GM12891 (cell line): ENCODE measurements at regions not wholly inside any gene's neighbourhood (a gene's known extent, or its start where the extent isn't known, plus 50 kb on each side); places are given as distances from the start of the nearest gene placed in this dataset.

Experiments used
- DNase-seq: peaks from one replicate; pipeline ENCODE4 v3.0.0; 2011; ENCODE audit warnings: low spot score; ENCODE audit not compliant: insufficient read length
- FAIRE-seq: peaks from 2 replicates; lab custom pipeline; 2011; peaks lifted over from hg19 to GRCh38; lab: Jason Lieb, UNC
- PAX5 ChIP-seq: IDR thresholded peaks from 2 replicates; pipeline ENCODE4 v1.6.1; 2011; ENCODE audit warnings: low read length, moderate library complexity, mild to moderate bottlenecking; ENCODE audit not compliant: insufficient read depth, severe bottlenecking
- POLR2A ChIP-seq: IDR thresholded peaks from 2 replicates; pipeline ENCODE4 v1.6.1; 2011; ENCODE audit warnings: low read depth, low read length, control low read depth
- POLR2AphosphoS5 ChIP-seq: IDR thresholded peaks from 2 replicates; pipeline ENCODE4 v1.6.1; 2011; ENCODE audit warnings: low read depth, low read length, control low read depth
- POU2F2 ChIP-seq: IDR thresholded peaks from 2 replicates; pipeline ENCODE4 v1.6.1; 2011; ENCODE audit warnings: low read depth, mild to moderate bottlenecking, control low read depth, low read length, moderate library complexity
- SPI1 ChIP-seq: IDR thresholded peaks from 2 replicates; pipeline ENCODE4 v1.6.1; 2011; ENCODE audit warnings: low read depth, low read length, control low read depth
- TAF1 ChIP-seq: IDR thresholded peaks from 2 replicates; pipeline ENCODE4 v1.6.1; 2011; ENCODE audit warnings: low read depth, low read length, control low read depth

DNA sequence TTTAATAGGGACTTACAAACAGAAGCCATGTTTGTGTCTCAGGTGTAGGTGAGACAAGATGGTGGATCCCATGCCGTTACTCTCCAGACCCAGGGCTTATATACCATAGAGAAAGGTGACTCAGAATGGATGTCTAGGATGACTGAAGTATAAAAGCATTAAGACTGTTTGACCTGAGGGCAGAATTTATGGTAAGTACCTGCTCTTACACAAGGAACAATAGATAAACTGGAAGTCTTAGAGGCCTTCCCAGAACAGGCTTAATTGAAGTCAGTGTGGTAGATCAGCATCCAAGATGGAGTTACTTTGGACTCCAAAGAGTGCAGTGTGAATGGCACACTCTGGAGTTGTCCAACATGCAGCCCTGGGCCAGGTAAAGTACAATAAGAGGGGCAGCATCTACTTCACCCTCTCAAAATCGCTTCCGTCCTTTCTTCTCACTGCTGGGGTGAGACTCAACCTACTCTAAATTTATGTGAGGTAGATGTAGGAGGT lies 387.0 kb upstream of the DDI1 start:
- DNase-seq (no peak), FAIRE-seq (no peak)
- TF ChIP-seq SPI1: no peak

DNA sequence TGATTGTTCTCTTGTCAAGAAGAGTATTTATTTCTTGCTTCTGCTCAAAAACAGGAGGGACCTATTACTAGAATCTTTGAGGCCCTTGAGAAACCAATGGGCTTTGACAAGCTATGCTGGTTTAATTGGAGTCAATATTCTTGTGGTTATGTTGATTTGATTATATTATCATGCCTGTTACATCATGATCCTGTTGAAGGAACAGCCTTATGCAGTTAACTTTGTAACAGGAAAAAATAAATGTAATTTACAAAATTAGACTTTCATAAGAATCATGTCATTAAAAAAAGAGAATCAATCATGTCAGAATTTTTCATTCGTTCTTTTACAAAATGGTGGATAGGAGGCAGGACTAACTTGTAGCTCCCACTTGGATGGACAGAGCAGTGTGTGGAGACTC lies 386.1 kb upstream of the DDI1 start:
- TF ChIP-seq POLR2AphosphoS5 (no peak), POLR2A (no peak), SPI1 (no peak), POU2F2 (no peak), TAF1 (no peak), PAX5 (no peak)
- FAIRE-seq: no peak
- no peak for DNase-seq

DNA sequence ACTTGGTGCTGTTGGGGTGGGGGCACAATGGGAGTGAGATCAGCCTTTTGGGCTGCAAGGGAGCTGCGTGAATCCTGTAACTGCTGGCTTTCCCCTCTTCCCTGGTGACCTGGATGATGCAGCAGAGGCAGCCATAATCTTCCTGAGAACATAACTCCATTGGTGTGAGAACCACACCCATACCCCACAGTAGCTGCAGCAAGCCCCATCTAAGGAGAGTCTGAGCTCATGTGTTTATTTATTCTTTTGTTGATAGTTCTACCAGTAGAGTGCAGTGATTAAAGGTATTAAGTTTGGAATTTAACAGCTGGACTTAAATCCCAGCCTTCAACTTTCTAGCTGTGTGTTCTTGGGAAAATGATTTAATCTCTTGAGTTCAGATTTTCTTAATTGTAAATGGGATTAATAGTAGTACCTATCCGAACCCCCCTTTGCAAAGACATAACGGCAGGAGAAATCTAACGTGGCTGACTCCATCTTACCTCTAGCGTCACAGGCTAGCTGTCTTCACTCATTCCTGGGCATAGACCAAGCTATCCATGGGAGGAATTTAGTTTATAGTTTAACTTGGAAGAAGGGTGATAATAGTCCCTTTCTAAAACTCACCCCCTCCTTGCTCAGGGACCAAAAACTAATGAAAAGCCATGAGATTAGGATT lies 385.0 kb upstream of the DDI1 start:
- no peak for FAIRE-seq
- no peak for DNase-seq
- TF ChIP-seq POLR2A (no peak), POU2F2 (no peak), POLR2AphosphoS5 (no peak), PAX5 (no peak)

DNA sequence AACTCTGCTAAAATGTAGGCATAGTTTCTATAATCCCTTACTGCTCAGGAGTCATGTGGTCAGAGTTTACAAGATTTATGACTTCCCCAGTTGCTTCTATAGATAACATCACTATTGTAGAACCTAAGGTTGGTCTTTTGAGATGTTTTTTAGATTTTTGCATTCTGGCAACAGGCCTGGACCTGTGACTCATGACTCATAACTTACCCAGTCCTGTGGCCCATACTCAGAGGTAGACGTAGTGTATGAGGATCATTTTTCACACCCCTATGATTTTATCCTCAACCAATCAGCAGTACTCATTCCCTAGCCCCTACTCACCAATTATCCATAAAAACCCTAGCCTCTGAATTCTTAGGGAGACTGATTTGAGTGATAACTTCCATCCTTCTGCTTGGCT lies 384.4 kb upstream of the DDI1 start:
- FAIRE-seq: no peak
- no peak for DNase-seq
- TF ChIP-seq TAF1 (no peak), POLR2AphosphoS5 (no peak), POLR2A (no peak), POU2F2 (no peak), PAX5 (no peak), SPI1 (no peak)

DNA sequence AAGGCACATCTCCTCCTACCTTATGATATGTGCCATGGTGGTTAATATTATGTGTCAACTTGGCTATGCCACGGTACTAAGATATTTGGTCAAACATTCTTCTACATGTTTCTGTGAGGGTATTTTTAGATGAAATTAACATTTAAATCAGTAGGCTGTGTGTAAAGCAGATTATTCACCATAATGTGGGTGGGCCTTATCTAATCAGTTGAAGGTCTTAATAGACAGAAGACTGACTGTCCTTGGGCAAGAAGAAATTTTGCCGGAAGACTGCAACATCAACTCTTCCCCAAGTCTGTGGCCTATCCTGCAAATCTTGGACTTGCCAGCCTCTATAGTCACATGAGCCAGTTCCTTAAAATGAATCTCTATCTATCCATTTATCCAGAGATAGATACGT lies 380.1 kb upstream of the DDI1 start:
- TF ChIP-seq TAF1 (no peak), PAX5 (no peak), POLR2AphosphoS5 (no peak), POU2F2 (no peak), SPI1 (no peak), POLR2A (no peak)
- FAIRE-seq (no peak), DNase-seq (no peak)

DNA sequence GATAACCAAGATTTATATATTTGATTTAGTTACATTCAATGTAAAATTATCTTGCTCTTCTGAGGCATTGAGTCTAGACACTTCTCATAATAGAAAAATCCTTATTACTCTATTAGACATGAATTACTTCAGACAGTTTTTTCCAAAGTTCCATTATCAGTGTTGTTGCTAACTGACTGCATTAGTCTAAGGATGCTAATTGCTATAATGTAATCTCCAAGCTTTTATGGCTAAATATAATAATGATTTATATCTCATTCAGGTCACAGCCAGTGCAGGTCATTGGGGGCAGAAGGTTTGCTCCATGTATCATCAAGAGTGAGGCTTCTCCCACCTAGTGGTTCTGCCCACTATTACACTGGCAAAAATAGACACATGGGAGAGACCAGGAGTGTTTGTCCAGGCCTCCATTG lies 377.2 kb upstream of the DDI1 start:
- DNase-seq (no peak), FAIRE-seq (no peak)
- TF ChIP-seq TAF1 (no peak), POU2F2 (no peak), POLR2A (no peak), SPI1 (no peak), POLR2AphosphoS5 (no peak), PAX5 (no peak)

DNA sequence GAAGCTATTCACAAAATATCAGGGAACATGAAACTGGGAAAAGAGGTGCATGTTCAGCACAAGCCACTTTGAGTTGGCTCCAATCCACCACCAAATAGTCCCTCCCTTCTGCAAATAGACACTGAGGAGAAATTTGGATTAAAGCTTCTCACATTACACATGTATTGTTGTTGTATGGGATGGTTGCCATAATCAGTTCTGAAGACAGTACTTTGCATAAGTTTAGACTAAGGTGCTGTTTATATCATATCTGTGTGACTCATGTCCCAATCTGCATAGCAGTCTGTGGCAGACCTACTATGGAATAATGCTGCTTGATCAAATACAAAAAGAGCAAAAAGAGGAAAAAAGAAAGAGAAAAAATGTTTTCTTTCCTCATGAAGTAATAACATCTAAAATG lies 376.7 kb upstream of the DDI1 start:
- DNase-seq (no peak), FAIRE-seq (no peak)
- TF ChIP-seq POLR2AphosphoS5 (no peak), TAF1 (no peak), POLR2A (no peak)

DNA sequence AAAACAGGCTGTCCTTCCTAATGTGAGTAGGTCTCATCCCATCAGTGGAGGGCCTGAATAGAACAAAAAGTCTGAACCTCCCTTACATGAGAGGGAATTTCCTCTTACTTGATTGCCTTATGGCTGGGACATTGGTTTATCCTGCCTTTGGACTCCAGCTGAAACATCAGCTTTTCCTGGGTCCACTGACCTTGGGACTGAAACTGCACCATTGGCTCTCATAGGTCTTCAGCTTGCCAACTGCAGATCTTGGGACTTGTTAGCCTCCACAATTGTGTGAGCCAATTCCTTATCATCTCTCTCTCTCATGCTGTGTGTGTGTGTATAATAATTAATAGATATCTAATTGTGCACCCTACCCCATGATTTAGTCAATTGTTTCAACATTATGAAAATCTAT lies 375.3 kb upstream of the DDI1 start:
- DNase-seq: no peak
- no peak for TF ChIP-seq PAX5
- no peak for TF ChIP-seq POU2F2
- TF ChIP-seq POLR2A: no peak
- TF ChIP-seq TAF1: no peak
- TF ChIP-seq POLR2AphosphoS5: no peak
- no peak for TF ChIP-seq SPI1
- no peak for FAIRE-seq

DNA sequence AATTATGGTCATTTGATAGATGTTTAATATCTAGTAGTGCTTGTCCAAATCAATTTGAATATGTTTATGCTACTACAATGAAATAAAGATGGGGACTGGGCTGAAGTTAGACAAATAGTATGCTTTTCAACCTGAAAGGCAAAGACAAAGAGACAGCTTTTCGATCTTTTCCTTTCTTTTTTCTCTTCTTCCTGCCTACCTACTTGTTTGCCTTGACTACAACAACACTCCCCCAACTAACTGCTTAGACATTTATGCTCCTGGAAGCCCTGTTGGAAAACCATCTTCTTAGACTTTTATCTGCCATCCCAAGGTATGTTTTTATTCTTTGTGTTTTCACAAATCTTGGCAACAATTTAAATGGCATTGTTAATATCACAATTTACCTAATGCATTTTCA lies 374.4 kb upstream of the DDI1 start:
- TF ChIP-seq SPI1: no peak
- TF ChIP-seq POLR2A: no peak
- TF ChIP-seq TAF1: no peak
- TF ChIP-seq POU2F2: no peak
- TF ChIP-seq PAX5: no peak
- no peak for TF ChIP-seq POLR2AphosphoS5
- DNase-seq: no peak
- no peak for FAIRE-seq

DNA sequence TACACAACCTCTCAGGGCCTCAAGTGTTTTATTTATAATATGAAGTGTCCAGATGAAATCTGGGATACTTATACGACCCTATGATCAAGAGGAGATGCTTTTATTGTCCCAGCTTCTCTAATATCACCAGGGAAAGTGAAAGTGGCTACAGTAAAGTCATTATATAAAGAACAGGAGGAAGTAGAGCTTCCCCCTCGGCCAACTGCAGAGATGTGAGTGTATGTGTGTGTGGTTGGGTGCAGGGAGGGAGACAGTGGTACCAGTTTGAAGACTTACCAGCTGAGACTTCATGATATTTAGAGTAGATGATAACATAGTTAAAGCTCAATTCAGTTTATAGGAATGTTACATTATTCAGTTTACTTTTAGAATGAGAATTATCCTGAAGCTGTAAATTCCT lies 373.6 kb upstream of the DDI1 start:
- no peak for TF ChIP-seq SPI1
- no peak for TF ChIP-seq TAF1
- no peak for TF ChIP-seq POLR2AphosphoS5
- no peak for TF ChIP-seq POU2F2
- TF ChIP-seq POLR2A: no peak
- TF ChIP-seq PAX5: no peak
- FAIRE-seq (no peak), DNase-seq (no peak)

DNA sequence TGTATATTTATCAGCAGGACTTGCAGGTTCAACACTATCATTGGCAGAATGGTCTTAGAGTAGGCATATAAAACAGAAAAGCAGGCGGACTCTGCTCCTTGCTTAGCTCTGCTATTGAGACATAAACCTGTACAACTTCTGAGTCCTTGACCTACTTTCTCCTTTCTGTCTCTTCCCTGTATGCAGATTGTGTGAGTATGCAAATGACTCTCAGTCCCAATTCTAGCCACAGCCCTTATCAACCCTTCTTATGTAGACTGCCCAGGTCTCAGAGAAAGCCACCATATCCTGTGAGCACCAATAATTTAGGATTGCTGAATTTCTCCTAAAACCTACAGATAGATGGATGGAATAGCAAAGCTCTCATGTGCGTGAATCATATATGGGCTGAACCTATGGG lies 367.6 kb upstream of the DDI1 start:
- TF ChIP-seq POLR2A: no peak
- no peak for TF ChIP-seq SPI1
- no peak for TF ChIP-seq TAF1
- TF ChIP-seq POLR2AphosphoS5: no peak
- TF ChIP-seq PAX5: no peak
- no peak for TF ChIP-seq POU2F2
- DNase-seq (no peak), FAIRE-seq (no peak)
